NCI-H1105 treated with DMSO at 0.1 percent for 48 hours (cell line): ENCODE measurements at regions not wholly inside any gene's neighbourhood (a gene's known extent, or its start where the extent isn't known, plus 50 kb on each side); places are given as distances from the start of the nearest gene placed in this dataset.
"Not testable (repeated sequence)": the region's sequence is repeated elsewhere in the genome, so short reads cannot be mapped to it uniquely, and the experiment has no call there.

ENCODE experiments used
- DNase-seq: peaks from one replicate; lab custom pipeline; 2025; lab: John Stamatoyannopoulos, UW

DNA sequence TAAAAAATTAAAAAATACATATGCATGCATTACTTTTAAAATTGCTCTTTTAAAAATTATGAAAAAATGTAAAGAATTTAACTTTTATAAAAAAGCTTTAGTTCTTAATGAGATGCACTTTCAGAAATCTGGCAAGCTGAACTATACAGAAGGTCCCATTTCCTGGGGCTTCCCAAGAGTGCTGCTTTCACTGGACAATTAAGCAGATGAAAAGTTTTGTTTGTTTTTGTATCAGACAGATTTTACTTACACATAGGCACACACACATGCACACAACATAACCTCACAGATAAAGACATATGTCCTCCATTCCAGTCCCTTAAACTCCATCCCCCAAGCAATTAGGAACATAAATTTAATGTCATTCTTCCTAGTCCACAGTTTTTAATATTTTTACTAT, 402.3 kb upstream of the ASIC2 start:
- no peak for DNase-seq

DNA sequence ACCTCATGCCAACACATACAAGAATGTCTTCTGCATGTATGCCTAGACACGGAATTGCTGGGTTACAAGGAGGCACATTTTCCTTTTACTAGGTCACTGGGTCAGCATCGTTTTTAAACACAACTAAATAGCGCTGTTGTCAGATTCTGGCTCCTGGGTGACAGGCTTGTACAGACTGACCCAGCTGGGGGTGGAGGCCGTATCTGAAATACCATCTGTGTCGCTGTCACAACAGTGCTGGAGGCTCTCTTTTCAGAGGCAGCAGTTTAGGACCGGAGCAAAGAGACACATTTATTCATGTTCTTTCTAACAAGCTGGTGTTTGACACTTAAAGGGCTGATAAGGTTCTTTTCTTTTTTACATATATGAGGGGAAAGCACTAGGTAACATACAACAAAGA, 403.0 kb upstream of the ASIC2 start:
- no peak for DNase-seq

DNA sequence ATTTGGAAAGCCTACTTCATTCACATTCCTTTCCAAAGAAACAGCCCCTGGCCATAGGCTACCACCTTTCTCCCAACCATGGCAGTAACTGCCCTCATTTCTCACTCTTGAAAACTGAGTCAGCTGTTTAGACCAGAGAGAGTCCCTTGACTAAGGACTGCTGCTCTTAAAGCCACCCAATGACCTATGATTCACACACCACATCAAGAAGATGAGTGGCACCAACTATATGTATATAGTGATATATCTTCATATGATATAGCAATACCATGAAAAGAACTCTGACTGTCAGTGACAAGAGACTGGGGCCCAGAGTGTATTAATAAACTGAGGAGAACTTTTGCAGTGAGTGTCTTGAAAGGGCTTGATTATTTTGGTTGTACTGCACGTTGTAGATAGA, 404.5 kb upstream of the ASIC2 start:
- no peak for DNase-seq

DNA sequence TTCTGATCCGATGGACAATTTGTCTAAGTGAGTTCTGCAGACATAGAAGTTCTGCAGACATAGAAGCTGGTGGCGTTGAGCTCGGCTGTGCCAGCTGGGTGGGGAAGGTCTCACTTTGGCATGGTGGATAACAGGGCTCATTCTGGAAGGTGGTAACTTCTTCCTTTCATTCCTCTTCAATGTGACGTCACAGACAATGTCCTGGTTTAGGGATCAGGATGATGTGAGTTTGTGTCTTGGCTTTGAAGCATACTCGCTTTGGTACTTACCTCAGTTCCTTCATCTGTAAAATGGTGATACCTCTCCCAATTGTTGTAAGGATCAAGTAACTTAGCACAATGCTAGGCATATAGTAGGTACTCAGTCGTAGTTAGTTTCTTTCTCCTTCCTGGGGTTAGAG, 408.8 kb upstream of the ASIC2 start:
- no peak for DNase-seq

DNA sequence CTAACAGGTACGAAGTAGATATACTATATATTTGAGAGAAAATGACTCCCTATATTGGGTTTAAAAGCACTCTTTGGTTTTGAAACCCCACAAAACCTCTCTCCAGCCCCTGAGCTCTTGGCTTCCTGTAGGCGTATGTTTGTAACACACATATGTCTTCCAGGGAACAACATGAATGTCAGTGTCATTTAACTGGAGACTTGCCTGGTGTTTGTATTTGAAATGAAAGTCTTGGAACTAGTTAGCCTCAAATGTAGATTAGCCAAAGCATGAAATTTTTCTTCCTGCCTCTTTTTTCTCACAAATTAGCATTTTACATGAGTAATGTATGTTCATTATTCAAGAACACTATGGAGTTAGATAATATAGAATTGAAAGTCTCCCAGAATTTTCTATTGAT, 411.8 kb upstream of the ASIC2 start:
- no peak for DNase-seq

DNA sequence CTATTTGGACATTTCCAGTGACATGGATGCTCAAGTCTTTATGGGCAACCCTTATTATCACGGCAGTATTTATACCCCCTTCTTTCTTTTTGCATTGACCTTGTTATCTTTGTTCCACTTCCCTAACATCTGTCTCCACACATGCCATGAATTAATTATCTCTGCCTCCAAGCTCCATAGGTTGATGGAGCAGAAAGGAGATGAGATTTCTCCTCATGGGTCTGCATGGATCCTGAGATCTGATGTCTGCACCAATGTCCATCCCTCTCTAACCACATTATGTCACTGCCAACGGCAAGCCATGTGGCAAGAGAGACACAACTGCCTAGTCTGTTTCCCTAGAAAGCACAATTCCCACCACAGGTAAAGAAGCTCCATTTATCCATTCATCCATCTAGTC, 416.8 kb upstream of the ASIC2 start:
- no peak for DNase-seq

DNA sequence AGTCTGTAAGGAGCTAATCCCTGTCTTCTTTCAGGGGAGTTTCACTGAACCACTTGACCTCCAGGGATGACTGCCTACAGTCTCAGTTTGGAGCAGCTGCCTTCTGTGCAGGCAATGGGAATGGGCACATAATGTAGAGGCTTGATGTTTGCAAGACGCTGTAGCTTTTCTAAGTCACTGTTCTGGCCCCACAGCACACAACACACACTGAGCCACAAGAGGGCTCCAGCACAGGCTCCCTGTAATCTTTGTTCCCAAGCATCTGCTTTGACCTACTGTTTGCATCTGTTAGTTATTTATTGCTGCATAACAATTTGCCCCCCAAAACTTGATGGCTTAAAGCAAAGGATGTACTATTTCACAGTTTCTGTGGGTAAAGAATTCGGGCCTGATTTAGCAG, 419.0 kb upstream of the ASIC2 start:
- DNase-seq: no peak

DNA sequence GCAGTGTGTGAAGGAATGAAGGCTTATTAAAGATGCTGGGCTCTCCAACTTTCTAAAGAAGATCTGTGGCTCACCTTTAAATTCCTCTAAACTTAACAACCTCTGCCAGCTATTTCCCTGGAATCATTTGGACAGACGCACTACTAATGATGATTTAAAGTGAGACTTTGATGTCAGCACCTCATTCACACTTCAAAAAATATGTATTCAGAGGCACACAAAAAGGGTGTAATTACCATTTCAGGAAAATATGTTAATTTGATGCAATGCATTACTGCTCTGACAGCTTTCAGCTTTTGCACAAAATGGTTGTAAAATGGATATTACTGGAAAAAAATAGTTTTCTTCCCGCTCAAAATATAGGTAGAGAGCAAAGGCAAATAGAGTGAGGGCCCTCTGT, 423.9 kb upstream of the ASIC2 start:
- DNase-seq: no peak

DNA sequence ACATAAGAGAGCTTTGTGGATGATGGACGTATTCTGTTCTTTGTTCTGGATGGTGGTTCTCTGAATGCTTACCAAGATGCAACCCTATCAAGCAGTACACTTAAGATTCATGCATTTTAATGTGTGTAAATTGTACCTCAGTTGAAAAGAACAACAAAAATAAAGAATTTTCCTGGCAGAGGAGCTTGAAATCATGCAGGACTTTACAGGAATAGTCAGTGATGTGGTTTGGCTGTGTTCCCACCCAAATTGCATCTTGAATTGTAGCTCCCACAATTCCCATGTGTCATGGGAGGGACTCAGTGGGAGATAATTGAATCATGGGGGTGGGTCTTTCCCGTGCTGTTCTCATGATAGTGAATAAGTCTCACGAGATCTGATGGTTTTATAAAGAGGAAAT, 430.6 kb upstream of the ASIC2 start:
- not testable (repeated sequence) for DNase-seq

DNA sequence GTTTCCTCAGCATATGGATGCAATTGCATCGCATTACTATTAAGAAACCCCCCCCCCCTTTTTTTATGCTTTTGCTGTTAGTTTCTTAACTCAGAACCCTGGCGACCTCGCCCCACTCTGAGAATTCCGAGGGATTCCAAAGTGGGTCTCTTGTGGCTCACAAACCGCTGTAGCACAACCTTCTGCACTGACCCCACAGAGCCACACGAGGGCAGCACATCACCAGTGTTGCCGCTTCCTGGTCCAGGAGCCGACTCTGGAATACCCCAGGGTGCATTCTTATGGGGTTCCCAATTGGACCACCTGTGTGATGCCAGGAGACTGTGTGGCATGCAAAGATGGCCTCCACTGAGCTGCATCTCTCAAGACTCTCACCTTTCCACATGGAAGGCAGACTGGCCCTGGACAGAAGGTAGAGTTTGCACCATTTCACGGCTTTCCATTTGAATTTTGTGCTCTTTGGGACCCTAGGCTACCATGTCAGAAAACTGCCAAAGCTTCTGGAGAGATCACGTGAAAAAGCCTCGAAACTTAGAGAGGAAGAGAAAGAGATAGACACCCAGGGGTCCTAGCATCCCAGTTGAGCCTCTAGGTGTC, 432.7 kb upstream of the ASIC2 start:
- peak; percentile 25 for DNase-seq

DNA sequence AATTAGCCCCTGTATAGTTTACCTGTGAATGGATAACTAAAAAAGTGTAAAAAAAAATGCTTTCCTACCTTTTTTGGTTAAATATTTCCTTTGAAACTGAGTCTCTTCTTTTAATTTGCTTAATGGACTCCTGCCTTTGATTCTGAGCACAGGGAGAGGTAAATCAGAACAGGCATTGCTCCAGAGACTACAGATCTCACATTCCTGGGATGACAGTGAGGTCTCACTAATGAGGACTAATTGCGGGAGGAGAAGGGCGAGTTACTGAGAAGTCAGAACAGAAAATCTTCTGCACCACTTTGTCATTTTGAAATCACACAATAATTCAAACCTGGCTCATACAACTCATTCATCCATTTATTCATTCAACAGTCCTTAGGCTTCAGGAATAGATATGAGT, 437.0 kb upstream of the ASIC2 start:
- no peak for DNase-seq

DNA sequence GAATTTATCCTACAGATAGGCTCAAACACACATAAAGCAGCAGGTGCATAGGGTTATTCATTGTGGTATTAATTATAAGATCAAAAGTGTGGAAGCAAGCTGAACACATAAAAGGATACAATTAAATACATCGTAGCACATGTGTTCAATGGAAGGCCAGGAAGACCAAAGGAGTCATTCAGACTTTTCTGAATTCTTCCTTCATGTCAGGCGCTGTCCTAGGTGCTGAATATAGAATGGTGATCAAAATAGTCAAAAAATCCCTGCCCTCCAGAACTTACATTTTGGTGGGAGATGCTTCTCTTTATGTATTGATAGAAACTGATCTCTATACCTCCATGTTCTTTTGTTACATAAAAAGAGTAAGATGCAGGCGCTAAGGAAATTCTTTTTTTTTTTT, 439.0 kb upstream of the ASIC2 start:
- DNase-seq: no peak

DNA sequence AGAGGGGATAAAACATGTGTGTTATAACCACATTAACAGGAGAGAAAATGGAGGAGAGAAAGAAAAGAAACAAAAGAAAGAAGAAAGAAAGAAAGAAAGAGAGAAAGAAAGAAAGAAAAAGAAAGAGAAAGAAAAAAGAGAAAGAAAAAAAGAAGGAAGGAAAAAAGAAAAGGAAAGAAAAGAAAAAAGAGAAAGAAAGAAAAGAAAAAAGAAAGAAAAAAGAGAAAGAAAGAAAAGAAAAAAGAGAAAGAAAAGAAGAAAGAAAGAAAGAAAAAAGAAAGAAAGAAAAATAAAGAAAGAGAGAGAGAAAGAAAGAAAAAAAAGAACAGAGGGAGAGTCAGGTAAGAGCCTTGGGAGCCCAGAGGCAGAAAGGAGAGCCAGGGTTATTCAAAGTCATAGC, 446.6 kb upstream of the ASIC2 start:
- DNase-seq: no peak

DNA sequence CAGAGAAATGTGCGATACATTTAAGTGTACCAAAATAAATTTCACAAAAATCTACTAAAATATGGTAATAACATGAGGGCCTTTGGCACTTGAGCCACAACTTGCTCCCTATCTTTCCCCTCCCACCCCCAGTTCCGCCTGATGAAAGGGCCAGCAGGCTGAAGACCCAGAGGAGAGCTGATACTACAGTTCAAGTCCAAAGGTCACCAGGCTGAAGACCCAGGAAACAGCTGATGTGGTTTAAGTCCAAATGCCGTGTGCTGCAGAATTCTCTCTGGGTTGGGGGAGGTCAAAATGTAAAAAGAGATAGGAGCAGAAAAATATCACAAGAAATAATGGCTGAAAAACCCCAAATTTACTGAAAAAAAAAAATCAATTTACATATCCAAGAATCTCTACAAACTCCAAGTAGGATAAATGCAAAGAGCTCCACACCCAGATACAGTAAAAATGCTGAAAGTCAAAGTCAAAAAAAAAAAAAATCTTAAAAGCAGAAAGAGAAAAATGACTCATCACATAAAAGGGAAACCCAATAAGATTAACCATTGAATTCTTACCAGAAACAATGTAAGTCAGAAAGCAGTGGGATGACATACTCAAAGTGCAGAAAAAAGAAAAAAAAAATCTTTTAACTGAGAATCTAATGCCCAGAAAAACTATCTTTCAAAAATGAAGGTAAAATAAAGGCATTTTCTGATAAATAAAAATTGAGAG, 452.1 kb upstream of the ASIC2 start:
- no peak for DNase-seq

DNA sequence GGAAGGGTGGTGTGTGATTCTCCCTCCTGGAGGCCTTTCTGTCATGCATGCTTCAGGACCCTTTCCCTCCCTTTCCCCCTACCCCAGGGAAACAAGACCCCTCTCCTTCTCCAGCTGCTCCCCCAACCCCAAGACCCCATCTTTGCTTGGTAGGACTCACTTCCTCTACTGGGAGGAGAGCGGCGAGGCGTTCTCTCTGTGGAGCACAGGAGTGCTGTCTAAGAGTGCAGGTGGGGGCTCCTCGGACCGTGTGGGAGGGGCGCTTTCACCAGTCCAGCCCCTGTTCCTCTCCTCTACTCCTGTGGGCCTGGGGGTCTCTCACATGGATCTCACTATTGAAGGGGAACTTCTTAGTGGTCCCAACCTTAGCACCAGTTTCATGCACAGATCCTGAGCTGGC, 456.1 kb upstream of the ASIC2 start:
- no peak for DNase-seq

DNA sequence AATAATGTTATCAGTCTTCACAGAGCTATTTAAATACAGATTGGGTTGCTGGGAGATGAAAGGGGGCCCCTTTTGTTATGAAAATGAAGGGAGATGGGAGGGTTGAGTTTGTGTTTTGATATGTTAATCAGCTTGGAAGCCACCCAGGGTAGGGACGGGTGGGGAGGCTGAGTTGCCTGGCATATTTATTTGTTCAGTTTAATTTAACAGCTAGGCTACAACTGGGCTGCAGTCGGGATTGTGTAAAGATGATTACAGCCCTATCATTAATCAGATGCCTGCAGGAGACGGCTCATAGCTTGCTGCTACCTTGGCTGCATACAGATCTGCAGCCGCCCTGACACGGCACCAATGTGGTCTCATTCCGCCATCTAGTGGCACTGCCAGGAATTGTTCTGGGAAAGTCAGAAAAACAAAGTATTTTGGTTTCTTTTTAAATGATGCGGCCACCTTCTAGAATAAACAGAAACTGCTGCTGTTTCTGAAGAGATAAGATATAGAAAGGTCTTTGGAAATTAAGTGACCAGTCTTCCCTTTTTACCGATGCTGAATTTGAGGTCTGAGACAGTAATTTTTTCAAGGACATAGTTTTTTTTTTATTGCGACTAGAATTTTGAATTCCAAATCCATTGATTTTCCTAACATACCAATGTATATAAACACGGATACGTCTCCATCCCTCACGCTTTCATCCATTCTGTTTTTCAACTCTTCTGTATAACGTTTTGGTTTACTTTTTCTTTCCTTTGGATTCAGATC, 458.0 kb upstream of the ASIC2 start:
- peak; percentile 68 for DNase-seq

DNA sequence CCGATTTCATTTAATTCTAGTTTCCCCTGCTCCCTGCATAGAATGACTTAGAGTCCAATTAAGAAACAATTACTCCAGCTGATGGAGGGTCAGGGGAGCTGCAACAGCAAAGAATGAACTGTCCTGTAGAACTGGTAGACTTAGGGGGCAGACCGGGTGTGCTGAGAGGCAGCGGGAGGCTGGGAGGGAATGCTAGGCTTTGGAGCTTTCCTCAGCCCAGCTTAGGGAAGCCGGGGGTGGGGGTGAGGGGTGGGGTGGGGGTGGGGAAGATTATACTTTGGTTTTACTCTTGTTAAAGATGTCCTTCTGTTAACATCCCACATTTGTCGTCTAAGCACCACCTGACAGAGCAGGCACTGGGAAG, 458.6 kb upstream of the ASIC2 start:
- DNase-seq: no peak

DNA sequence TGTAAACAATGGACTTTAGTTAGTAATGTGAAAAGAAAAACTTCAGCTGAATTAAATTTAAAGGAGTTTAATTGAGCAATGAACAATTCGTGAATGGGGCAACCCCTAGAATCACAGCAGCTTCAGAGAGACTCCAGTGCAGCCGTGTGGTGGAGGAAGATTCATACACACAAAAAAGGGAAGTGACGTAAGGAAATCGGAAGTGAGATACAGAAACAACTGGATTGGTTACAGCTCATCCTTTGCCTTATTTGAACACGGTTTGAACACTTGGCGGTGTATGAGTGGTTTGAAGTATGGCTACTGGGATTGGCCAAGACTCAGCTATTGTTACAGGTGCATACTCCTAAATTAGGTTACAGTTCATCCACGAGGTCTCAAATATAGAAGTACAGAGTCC, 460.4 kb upstream of the ASIC2 start:
- no peak for DNase-seq

DNA sequence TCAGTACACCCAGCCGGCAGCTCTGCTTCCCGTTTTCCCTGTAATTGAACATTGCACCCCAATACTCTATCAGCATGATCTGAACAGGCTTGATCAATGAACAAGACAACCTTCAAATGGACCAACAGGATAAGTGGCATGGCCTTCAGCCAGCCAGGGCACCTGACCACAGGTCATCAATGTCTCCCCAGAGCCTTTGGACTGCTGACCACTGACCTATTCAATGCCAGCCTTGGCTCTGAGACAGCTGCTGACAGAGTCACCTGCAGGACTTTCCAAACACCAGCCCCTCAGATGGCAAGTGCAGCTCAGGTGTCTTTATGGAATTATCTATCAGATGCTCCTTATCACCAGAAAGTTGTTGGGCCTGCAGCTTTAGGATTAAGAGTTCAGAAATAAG, 462.9 kb upstream of the ASIC2 start:
- no peak for DNase-seq

DNA sequence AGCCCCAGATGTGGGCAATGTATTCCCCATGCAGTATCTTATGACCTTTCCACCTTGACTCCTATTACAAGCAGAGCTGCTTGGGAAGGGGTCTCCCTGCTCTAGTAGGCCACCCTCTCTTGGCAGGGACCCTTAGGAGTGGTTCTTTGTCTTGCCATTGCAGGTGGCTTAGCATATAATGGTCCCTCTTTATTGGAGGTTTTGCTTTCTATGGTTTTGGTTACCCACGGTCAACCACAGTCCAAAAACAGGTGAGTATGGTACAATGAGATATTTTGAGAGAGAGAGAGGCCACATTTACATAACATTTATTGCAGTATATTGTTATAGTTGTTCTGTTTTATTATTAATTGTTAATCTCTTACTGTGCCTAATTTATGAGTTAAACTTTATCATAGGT, 472.8 kb upstream of the ASIC2 start:
- no peak for DNase-seq

DNA sequence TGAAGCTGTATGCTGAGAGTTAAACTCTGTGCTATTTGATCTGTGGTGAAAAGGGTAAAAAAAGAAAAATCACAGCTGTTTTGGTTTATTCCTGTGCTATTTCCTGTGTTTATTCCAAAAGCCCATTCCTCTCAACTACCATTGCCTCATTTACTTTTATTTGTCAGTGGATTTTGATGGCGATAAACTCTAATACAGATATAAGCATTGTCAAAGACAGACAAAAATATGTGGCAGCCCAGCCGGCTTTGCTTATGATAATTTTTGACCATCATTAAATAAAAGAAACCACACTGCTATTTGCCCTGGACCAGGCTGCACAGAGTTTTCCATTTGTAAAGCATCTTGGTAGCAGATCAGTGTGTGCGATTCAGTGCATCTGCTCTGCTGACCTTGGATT, 473.6 kb upstream of the ASIC2 start:
- no peak for DNase-seq

DNA sequence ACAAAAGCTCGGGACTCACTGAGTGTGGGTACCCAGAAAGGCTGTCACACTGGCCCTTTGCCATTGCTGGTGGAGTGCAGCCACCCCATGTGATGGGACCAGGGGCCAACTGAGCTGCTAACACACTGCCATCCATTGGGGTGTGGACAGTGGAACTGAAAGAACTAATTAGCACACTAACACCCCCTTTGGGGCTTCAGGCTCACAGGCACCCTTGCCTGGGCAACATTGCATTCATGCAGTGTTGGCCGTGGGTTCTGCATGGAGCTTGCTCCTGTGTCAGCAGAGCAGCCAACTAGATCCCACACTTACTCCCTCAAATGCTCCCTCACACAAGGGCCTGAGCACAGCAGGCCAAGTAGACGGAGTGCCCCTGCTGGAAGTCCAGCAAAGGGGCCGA, 476.0 kb upstream of the ASIC2 start:
- DNase-seq: no peak

DNA sequence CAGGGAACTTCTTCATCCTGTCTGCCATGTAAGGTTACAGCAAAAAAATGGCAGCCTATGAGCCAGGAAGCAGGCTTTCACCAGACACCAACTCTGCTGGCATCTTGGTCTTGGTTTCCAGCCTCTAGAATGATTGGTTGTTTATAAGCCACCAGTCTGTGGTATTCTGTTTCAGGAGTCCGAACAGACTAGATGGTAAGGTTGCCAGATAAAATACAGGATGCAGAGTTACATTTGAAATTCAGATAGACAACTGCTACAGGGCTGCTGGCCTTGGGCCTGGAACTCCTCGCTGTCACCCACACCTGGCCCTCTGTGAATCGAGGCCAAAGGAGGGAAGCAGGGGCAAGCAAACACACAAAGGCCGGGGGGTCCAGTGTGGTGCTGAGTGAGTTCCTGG, 478.8 kb upstream of the CCL2 start:
- no peak for DNase-seq

DNA sequence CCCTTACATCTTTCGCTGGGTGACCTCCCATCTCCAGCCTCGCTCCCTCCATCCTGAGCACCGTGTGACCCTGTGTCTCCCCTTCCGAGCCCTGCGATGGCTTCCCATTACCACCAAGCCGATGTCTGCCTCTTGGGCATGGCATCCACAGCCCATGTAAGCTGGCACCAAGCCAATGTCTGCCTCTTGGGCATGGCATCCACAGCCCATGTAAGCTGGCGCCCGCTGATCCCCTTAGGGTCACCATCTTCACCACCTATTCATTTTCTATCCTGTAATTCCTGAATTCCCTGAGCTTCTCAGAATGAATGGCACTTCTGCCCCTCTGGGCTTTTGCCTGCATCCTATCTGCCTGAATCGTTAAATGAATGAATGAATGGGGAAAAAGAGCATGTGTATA, 478.2 kb upstream of the CCL2 start:
- DNase-seq: no peak
